MCF 10A (cell line): ENCODE measurements at regions not wholly inside any gene's neighbourhood (a gene's known extent, or its start where the extent isn't known, plus 50 kb on each side); places are given as distances from the start of the nearest gene placed in this dataset.

Source experiments
- BruUV-seq: library from RNA; stranded (reverse); fragments of 400-500 nt; replicated peaks from 2 replicates; lab custom pipeline; 2021; lab: Mats Ljungman, UMichigan
- CTCF ChIA-PET: fragments of 300-600 bp; sonication (Branson Sonifier 250); formaldehyde crosslinking; extraction: SDS; loops from one replicate; lab custom pipeline; 2021; ENCODE audit warnings: antibody characterized with exemption, inconsistent platforms; lab: Yijun Ruan, JAX
- POLR2A ChIA-PET: fragments of 300-600, 350-650 bp; sonication (Branson Sonifier 250); formaldehyde crosslinking; extraction: SDS; loops from one replicate; lab custom pipeline; 2020; ENCODE audit warnings: antibody characterized with exemption, inconsistent platforms; lab: Yijun Ruan, JAX
- DNase-seq: peaks from one replicate; pipeline ENCODE4 v3.0.0-alpha.2; 2018; ENCODE audit not compliant: unreplicated experiment
- H3K27ac Mint-ChIP-seq: one replicate; pipeline ENCODE4 v1.8.0; 2022; ENCODE audit warnings: mild to moderate bottlenecking, low read depth, mixed read lengths; ENCODE audit not compliant: unreplicated experiment
- H3K27me3 Mint-ChIP-seq: one replicate; pipeline ENCODE4 v1.8.0; 2022; ENCODE audit warnings: mixed read lengths; ENCODE audit not compliant: insufficient read depth, unreplicated experiment
- H3K36me3 Mint-ChIP-seq: one replicate; pipeline ENCODE4 v1.8.0; 2022; ENCODE audit warnings: mild to moderate bottlenecking, moderate library complexity, mixed read lengths; ENCODE audit not compliant: insufficient read depth, unreplicated experiment
- H3K4me1 Mint-ChIP-seq: one replicate; pipeline ENCODE4 v1.8.0; 2022; ENCODE audit warnings: mixed read lengths; ENCODE audit not compliant: insufficient read depth, unreplicated experiment
- H3K4me3 Mint-ChIP-seq: one replicate; pipeline ENCODE4 v1.8.0; 2022; ENCODE audit warnings: mild to moderate bottlenecking, moderate library complexity, mixed read lengths; ENCODE audit not compliant: unreplicated experiment
- H3K9me3 Mint-ChIP-seq: one replicate; pipeline ENCODE4 v1.8.0; 2022; ENCODE audit warnings: mixed read lengths; ENCODE audit not compliant: unreplicated experiment
- CTCF ChIP-seq: fragments of 200-600 bp; IDR thresholded peaks from one replicate; pipeline ENCODE4 v1.8.0; 2022; ENCODE audit warnings: antibody characterized with exemption, mild to moderate bottlenecking; ENCODE audit not compliant: unreplicated experiment
- intact Hi-C: fragments of 100-400 bp; cut with micrococcal nuclease; formaldehyde crosslinking; loops from 2 replicates; pipeline ENCODE4 v1.14.1; 2022

GRCh38 chr15:93361703-93362102 is 272.7 kb upstream of the RGMA start:
- H3K9me3 Mint-ChIP-seq = no peaks in the 10 kb centered on the region

GRCh38 chr15:93360976-93361375 is 272.0 kb upstream of the RGMA start:
- Mint-ChIP-seq H3K36me3 (no peaks in the 10 kb centered on the region), H3K27me3 (no peaks in the 10 kb centered on the region), H3K4me3 (no peak overlapping the region), H3K9me3 (no peaks in the 10 kb centered on the region), H3K4me1 (peaks cover 20% of the 10 kb centered on the region), H3K27ac (no peak overlapping the region)
- no peak for DNase-seq
- TF ChIP-seq CTCF = no peak
- ChIA-PET POLR2A (interaction anchor here (0.8 kb wide), 1 partner anchor 12 kb away, joined by 3 read pairs; no protein-coding TSS in a partner anchor), CTCF (no interaction called here)
- no TSS peak for BruUV-seq
- intact Hi-C loops = no loop called here

More at GRCh38 chr15:93361703-93362102, 272.7 kb upstream of the RGMA start:
- no peaks in the 10 kb centered on the region for H3K27me3 Mint-ChIP-seq
- H3K4me3 Mint-ChIP-seq = no peak overlapping the region
- ChIA-PET POLR2A (no interaction called here), CTCF (no interaction called here)
- H3K36me3 Mint-ChIP-seq = no peaks in the 10 kb centered on the region
- no peak for DNase-seq
- no TSS peak for BruUV-seq
- no peak overlapping the region for H3K27ac Mint-ChIP-seq
- H3K4me1 Mint-ChIP-seq = peaks cover 27% of the 10 kb centered on the region
- intact Hi-C loops = no loop called here
- TF ChIP-seq CTCF = no peak

- POLR2A ChIA-PET = no interaction called here
- no peak overlapping the region for H3K27ac Mint-ChIP-seq
- no peaks in the 10 kb centered on the region for H3K27me3 Mint-ChIP-seq
- H3K9me3 Mint-ChIP-seq = no peaks in the 10 kb centered on the region
- no peak for DNase-seq
- H3K4me1 Mint-ChIP-seq = peaks cover 19% of the 10 kb centered on the region
- TF ChIP-seq CTCF = no peak
- BruUV-seq = no TSS peak
- no peaks in the 10 kb centered on the region for H3K36me3 Mint-ChIP-seq
- intact Hi-C loops = no loop called here
- CTCF ChIA-PET = no interaction called here
- H3K4me3 Mint-ChIP-seq = no peak overlapping the region
These were observed 271.3 kb upstream of the RGMA start for GRCh38 chr15:93360318-93360717.

- H3K4me1 Mint-ChIP-seq = peaks cover 19% of the 10 kb centered on the region
- no peaks in the 10 kb centered on the region for H3K36me3 Mint-ChIP-seq
- H3K27ac Mint-ChIP-seq = peak overlapping the region; percentile 35
- ChIA-PET CTCF (no interaction called here), POLR2A (no interaction called here)
- intact Hi-C loops = no loop called here
- TF ChIP-seq CTCF = no peak
- no peaks in the 10 kb centered on the region for H3K9me3 Mint-ChIP-seq
- no TSS peak for BruUV-seq
- no peak overlapping the region for H3K4me3 Mint-ChIP-seq
- no peak for DNase-seq
- H3K27me3 Mint-ChIP-seq = no peaks in the 10 kb centered on the region
These were observed 270.6 kb upstream of the RGMA start for GRCh38 chr15:93359425-93360131.
